ENCODE measurements at regions not wholly inside any gene's neighbourhood (a gene's known extent, or its start where the extent isn't known, plus 50 kb on each side); places are given as distances from the start of the nearest gene placed in this dataset.

- DNase-seq: no peak
- intact Hi-C loops (cut with DNase I): no loop called here
Observed at GRCh38 chr4:134422776-134423175, 221.2 kb upstream of the PABPC4L start.

GRCh38 chr4:134421734-134422133 is 220.1 kb upstream of the PABPC4L start:
- intact Hi-C loops (cut with DNase I): no loop called here
- DNase-seq: peak in 1 of 10 donors; percentile 5

- intact Hi-C loops (cut with DNase I): no loop called here
- no peak for DNase-seq
Observed at GRCh38 chr4:134408897-134409296, 207.3 kb upstream of the PABPC4L start.

GRCh38 chr4:134401798-134402197 is 200.2 kb upstream of the PABPC4L start:
- no peak for DNase-seq
- intact Hi-C loops (cut with DNase I): no loop called here

- intact Hi-C loops (cut with DNase I): no loop called here
Observed at GRCh38 chr4:134393592-134393991, 192.0 kb upstream of the PABPC4L start.

GRCh38 chr4:134390319-134390718 is 188.7 kb upstream of the PABPC4L start:
- no peak for DNase-seq
- intact Hi-C loops (cut with DNase I): no loop called here

More at GRCh38 chr4:134393592-134393991, 192.0 kb upstream of the PABPC4L start:
- no peak for DNase-seq

GRCh38 chr4:134388351-134388750 is 186.8 kb upstream of the PABPC4L start:
- no peak for DNase-seq
- intact Hi-C loops (cut with DNase I): no loop called here

- intact Hi-C loops (cut with DNase I): no loop called here
Observed at GRCh38 chr4:134382478-134383227, 181.1 kb upstream of the PABPC4L start.

GRCh38 chr4:134375775-134376174 is 174.2 kb upstream of the PABPC4L start:
- intact Hi-C loops (cut with DNase I): no loop called here
- no peak for DNase-seq

More at GRCh38 chr4:134382478-134383227, 181.1 kb upstream of the PABPC4L start:
- no peak for DNase-seq

- no peak for DNase-seq
- intact Hi-C loops (cut with DNase I): no loop called here
Observed at GRCh38 chr4:134365852-134366251, 164.3 kb upstream of the PABPC4L start.

GRCh38 chr4:134364928-134365327 is 163.3 kb upstream of the PABPC4L start:
- no peak for DNase-seq
- intact Hi-C loops (cut with DNase I): no loop called here

- DNase-seq: no peak
- intact Hi-C loops (cut with DNase I): no loop called here
Observed at GRCh38 chr4:134345244-134345643, 143.7 kb upstream of the PABPC4L start.

- intact Hi-C loops (cut with DNase I): no loop called here
- DNase-seq: no peak
Observed at GRCh38 chr4:134343656-134344055, 142.1 kb upstream of the PABPC4L start.

- intact Hi-C loops (cut with DNase I): no loop called here
- DNase-seq: no peak
Observed at GRCh38 chr4:134343081-134343480, 141.5 kb upstream of the PABPC4L start.

- intact Hi-C loops (cut with DNase I): no loop called here
- DNase-seq: no peak
Observed at GRCh38 chr4:134337574-134337973, 136.0 kb upstream of the PABPC4L start.

GRCh38 chr4:134328741-134329140 is 127.2 kb upstream of the PABPC4L start:
- peak in 2 of 10 donors; percentile 50 to 65 for DNase-seq
- intact Hi-C loops (cut with DNase I): no loop called here

GRCh38 chr4:134327274-134328122 is 125.9 kb upstream of the PABPC4L start:
- DNase-seq: peak in 2 of 10 donors; percentile 50 to 60
- intact Hi-C loops (cut with DNase I): no loop called here

- peak in 2 of 10 donors; percentile 41 to 51 for DNase-seq
- intact Hi-C loops (cut with DNase I): no loop called here
Observed at GRCh38 chr4:134326866-134327265, 125.3 kb upstream of the PABPC4L start.

- no peak for DNase-seq
- intact Hi-C loops (cut with DNase I): no loop called here
Observed at GRCh38 chr4:134324179-134324578, 122.6 kb upstream of the PABPC4L start.

- DNase-seq: no peak
Observed at GRCh38 chr4:134320048-134320447, 118.5 kb upstream of the PABPC4L start.

GRCh38 chr4:134313591-134313990 is 112.0 kb upstream of the PABPC4L start:
- DNase-seq: no peak
- intact Hi-C loops (cut with DNase I): no loop called here

More at GRCh38 chr4:134320048-134320447, 118.5 kb upstream of the PABPC4L start:
- intact Hi-C loops (cut with DNase I): no loop called here

GRCh38 chr4:134309715-134310114 is 108.1 kb upstream of the PABPC4L start:
- intact Hi-C loops (cut with DNase I): no loop called here
- DNase-seq: no peak
